ENCODE measurements at regions not wholly inside any gene's neighbourhood (a gene's known extent, or its start where the extent isn't known, plus 50 kb on each side); places are given as distances from the start of the nearest gene placed in this dataset.

DNA sequence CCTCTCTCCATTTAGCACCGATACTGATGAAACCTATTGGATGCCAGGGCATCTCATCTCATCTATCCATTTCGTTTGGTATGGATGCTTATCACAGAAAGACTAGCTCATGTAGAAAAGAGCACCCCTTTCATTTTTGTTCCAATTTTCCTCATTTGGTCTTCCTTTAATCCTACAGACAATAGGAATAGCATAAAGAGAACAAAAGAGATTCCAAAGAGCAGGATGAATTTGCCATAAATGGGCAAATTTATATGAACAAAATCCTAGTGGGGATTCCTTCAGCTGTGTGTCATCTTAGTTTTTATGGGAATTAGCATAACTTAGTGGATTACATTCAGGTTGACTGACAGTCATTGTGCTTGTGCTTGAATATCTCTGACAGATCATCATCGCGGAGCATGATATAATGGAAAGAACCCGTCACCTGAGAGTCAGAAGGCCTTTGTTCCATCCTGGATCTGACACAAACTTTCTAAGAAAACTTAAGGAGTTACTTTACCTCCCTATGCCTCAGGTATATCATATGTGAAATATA is 777.5 kb upstream of the ADGRL2 start:
- no peak overlapping the region for H3K27ac Mint-ChIP-seq
- no peaks in the 10 kb centered on the region for H3K36me3 Mint-ChIP-seq
- no peaks in the 10 kb centered on the region for H3K4me1 Mint-ChIP-seq
- CTCF ChIA-PET, result no interaction called here
- H3K9me3 Mint-ChIP-seq (ENCODE audit: low read depth), result no peaks in the 10 kb centered on the region
- ATAC-seq (no peak), DNase-seq (no peak)
- H3K27me3 Mint-ChIP-seq, result no peaks in the 10 kb centered on the region
- H3K4me3 Mint-ChIP-seq, result no peak overlapping the region

DNA sequence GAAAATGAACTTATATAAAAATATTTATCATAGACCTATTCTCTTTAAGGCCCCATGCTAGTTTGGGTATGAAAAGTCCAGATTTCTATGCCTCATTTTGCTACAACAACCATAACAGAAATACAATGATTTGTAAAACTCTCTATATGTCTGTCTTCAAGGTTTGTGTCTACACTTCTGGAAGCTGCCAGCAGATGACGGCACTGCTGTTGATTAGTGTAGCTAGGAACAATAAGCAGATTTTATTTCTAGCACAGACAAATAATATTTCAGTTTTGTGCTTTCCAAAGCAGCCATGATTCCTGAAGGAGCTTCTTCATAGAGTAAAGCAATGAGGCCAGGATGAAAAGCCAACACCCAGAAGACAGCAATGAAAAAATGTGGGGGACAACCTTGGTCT is 779.6 kb upstream of the ADGRL2 start:
- no peak for ATAC-seq
- Mint-ChIP-seq H3K4me1 (no peaks in the 10 kb centered on the region), H3K27me3 (no peaks in the 10 kb centered on the region), H3K27ac (no peak overlapping the region), H3K36me3 (no peaks in the 10 kb centered on the region), H3K9me3 (ENCODE audit: low read depth) (peaks cover 4% of the 10 kb centered on the region), H3K4me3 (no peak overlapping the region)
- DNase-seq, result no peak
- CTCF ChIA-PET, result no interaction called here

DNA sequence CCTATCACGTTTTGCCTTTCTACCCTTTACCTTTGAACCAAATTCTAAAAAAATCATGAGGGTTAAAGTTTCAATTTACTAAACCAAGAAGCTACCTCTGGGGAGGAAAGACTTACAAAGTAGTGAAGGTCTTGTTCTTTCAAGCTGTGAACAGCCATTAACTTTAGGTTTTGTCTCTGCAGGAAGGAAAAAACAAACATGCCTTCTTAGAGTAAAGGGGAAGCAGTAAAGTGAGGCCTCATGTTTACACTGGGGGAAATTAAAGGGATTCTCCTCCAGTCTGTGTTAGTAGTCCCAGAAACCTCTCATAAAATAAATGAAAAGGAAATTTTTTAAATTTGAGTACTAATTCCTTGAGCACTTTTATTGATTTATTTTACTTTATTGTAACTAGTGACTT is 780.2 kb upstream of the ADGRL2 start:
- Mint-ChIP-seq H3K27me3 (no peaks in the 10 kb centered on the region), H3K4me3 (no peak overlapping the region), H3K9me3 (ENCODE audit: low read depth) (peaks cover 4% of the 10 kb centered on the region), H3K36me3 (no peaks in the 10 kb centered on the region), H3K4me1 (no peaks in the 10 kb centered on the region), H3K27ac (no peak overlapping the region)
- CTCF ChIA-PET, result no interaction called here
- DNase-seq, result no peak
- ATAC-seq, result no peak

DNA sequence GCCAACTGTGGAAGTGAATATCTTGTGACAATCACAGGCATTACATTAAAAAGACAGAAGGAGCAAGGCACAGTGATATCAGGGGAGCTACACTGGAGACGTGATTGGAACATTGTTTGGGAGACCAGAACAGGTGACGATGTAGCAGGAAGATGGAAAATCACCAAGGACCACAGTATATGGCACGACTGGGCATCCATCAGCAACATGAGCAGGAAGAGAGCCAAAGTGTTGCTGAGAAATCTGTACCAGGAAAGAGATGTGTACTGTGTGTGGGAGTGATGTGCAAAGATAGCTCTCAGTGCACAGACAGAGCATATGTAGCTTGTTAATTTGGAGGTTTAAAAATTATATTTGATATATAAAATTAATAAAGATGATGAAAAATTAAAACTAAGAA is 790.6 kb upstream of the ADGRL2 start:
- CTCF ChIA-PET, result interaction anchor here (0.6 kb wide), 1 partner anchor 387 kb away, joined by 3 read pairs; no protein-coding TSS in a partner anchor
- Mint-ChIP-seq H3K4me1 (no peaks in the 10 kb centered on the region), H3K36me3 (no peaks in the 10 kb centered on the region), H3K9me3 (ENCODE audit: low read depth) (peaks cover 5% of the 10 kb centered on the region), H3K27ac (no peak overlapping the region), H3K27me3 (no peaks in the 10 kb centered on the region), H3K4me3 (no peak overlapping the region)
- ATAC-seq (no peak), DNase-seq (no peak)

DNA sequence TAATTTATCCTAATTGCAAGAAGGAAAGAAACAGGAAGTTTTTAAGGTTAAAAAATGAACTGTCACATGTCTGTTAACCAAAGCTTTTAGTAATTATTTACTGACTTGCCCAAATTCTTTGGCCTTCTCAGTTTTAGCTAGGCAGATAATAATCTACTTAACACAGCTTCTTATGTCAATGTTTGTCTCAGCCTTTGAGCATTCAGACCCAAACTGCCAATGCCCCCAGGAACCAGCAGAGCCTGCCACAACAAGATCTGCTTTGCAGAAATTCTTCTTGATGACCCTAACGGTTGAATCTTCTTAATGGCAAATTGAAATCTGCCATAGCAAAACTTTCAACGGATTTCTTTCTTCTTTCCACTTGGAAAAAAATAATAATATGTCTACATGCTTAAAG is 792.4 kb upstream of the ADGRL2 start:
- no peaks in the 10 kb centered on the region for H3K36me3 Mint-ChIP-seq
- ATAC-seq, result no peak

DNA sequence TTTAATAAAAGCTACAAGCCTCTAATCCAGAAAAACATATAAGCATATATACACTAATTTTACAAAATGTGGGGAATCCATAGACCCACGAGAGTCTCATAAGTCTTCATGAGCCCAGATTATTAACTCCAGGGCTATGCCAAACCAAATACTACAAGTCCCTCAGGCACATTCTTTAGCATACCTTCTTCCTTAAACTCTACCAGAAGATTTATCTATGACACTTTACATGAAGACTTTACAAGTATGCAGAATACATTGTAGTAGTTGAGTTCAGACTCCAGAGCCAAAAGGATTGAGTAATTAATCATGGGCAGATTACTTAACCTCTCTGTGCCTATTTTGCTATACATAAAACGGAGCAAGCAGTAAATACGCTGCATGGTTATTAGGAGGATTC is 793.7 kb upstream of the ADGRL2 start:
- Mint-ChIP-seq H3K27ac (no peak overlapping the region), H3K9me3 (ENCODE audit: low read depth) (peaks cover 5% of the 10 kb centered on the region), H3K4me1 (no peaks in the 10 kb centered on the region), H3K4me3 (no peak overlapping the region), H3K27me3 (no peaks in the 10 kb centered on the region), H3K36me3 (no peaks in the 10 kb centered on the region)
- no peak for ATAC-seq
- CTCF ChIA-PET, result no interaction called here
- no peak for DNase-seq

More for the DNA sequence above, 792.4 kb upstream of the ADGRL2 start:
- Mint-ChIP-seq H3K9me3 (ENCODE audit: low read depth) (peaks cover 5% of the 10 kb centered on the region), H3K27me3 (no peaks in the 10 kb centered on the region), H3K4me1 (no peaks in the 10 kb centered on the region), H3K4me3 (no peak overlapping the region), H3K27ac (no peak overlapping the region)
- no peak for DNase-seq
- CTCF ChIA-PET, result no interaction called here

DNA sequence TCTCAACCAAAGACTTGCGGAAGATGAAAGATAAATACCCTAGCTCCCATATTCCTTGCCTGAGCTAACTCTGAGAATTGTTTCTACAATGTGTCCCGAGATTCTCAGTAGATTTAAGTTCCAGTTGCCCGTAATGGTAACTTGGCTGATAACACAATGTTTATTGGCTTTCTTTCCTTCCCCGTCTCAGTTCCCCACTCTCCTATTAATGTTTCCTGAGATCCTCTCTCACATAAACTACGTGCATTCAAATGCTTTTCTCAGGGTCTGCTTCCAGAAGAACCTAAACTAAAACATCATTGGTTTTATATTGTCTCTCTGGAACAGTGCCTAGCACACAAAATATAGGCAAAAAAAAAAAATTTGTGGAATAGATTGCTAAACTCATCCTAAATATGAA is 794.2 kb upstream of the ADGRL2 start:
- DNase-seq (no peak), ATAC-seq (no peak)
- CTCF ChIA-PET, result no interaction called here
- Mint-ChIP-seq H3K36me3 (no peaks in the 10 kb centered on the region), H3K27ac (no peak overlapping the region), H3K4me3 (no peak overlapping the region), H3K9me3 (ENCODE audit: low read depth) (peaks cover 5% of the 10 kb centered on the region), H3K4me1 (no peaks in the 10 kb centered on the region), H3K27me3 (no peaks in the 10 kb centered on the region)

DNA sequence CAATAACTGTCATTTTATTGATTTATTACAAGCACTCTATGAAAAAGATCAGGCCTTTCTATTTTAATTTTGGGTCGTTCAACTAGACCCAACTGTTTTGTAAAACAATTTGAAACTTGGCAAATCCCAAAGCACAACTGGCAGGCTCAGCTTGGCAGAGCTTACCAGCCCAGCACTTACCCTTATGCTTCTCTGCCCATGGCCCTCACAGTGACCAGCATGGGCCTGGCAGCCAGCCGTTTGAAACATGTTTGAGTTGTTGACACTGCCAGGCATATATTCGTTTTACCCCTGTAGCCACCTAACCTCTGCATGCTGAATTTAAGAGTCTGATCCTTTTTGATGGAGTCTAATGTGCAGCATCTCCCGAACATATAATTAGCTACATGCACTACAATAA is 796.7 kb upstream of the ADGRL2 start:
- peaks cover 4% of the 10 kb centered on the region for H3K9me3 Mint-ChIP-seq (ENCODE audit: low read depth)
- ATAC-seq (no peak), DNase-seq (no peak)
- CTCF ChIA-PET, result no interaction called here
- no peaks in the 10 kb centered on the region for H3K27me3 Mint-ChIP-seq
- no peaks in the 10 kb centered on the region for H3K4me1 Mint-ChIP-seq
- no peak overlapping the region for H3K27ac Mint-ChIP-seq
- H3K4me3 Mint-ChIP-seq, result no peak overlapping the region
- H3K36me3 Mint-ChIP-seq, result no peaks in the 10 kb centered on the region

DNA sequence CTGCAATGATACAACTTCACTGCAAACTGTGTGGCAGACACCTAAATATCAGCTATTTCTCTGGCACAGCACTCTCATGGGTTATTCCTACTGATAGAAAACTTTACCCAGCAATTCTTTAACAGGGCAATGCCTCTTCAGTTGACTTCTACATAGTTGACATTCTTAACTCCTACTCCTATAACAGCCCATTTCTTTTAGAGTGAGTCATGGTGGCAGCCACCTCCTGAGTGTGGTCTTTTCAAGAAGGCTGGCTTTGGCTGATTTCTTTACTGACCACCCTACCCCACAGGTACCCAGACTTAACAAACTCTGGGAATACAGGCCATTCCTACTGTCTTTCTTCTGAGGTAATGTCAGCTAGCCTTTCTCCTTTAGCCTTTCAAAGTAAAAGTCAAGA is 805.8 kb upstream of the ADGRL2 start:
- Mint-ChIP-seq H3K27me3 (no peaks in the 10 kb centered on the region), H3K4me3 (no peak overlapping the region), H3K4me1 (no peaks in the 10 kb centered on the region), H3K27ac (no peak overlapping the region), H3K9me3 (ENCODE audit: low read depth) (peaks cover 5% of the 10 kb centered on the region), H3K36me3 (no peaks in the 10 kb centered on the region)
- ATAC-seq (no peak), DNase-seq (no peak)
- CTCF ChIA-PET, result no interaction called here

DNA sequence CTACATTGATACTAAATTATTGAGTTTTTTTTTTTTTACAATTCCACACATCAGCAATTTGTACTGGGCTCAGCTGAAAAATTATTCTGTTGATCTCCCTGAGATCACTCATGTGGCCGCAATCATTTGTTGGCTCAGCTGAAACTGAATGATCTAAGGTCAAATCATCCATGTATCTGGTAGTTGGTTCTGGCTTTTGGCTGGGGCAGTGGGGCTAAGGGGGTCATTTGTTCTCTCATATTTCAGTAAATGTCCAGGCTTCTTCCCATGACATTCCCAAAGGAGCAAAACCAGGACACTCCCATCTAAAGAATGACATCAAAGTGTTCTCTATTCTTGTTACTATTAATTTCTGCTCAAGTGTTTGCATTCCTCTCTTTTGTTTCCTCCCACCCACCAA is 806.7 kb upstream of the ADGRL2 start:
- DNase-seq (no peak), ATAC-seq (no peak)
- H3K4me1 Mint-ChIP-seq, result no peaks in the 10 kb centered on the region
- peaks cover 5% of the 10 kb centered on the region for H3K9me3 Mint-ChIP-seq (ENCODE audit: low read depth)
- no peak overlapping the region for H3K27ac Mint-ChIP-seq
- no peaks in the 10 kb centered on the region for H3K36me3 Mint-ChIP-seq
- no peaks in the 10 kb centered on the region for H3K27me3 Mint-ChIP-seq
- CTCF ChIA-PET, result no interaction called here
- no peak overlapping the region for H3K4me3 Mint-ChIP-seq

DNA sequence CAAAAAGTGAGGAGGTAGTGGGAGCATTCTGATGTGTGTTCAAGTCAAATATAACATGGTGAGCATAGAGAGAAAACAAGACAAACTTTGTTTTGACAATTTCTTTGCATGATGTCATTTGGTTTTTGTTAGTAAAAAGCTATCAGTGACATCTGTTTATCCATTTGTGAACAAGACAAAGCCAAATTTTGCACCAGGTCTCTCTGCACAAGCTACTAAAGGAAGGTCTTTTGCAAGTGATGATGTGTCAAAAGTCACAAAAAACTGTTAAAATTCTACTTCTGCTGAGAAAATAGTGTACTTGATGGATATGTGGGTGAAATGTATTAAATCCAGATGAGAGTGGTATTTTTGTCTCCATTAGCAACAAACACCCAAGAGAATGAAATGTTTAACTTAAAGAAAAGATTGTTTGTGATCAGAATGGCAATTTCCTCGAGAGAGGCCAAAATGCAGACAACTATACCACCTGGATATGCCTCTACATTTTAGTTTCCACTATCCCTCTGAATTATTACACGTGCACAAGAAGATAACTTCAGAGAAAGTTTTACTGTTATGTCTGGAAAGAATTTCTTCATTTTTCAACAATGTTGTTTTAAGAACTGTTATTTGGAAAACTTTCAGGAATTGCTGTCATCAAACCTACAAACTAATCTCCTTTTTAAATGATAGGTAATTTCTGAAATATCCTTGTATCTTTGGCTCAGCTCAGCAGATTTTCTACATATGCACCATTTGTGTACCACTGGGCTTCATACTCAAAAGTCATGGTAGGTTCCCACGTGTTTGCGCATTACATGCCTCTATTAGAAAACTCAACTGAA is 807.4 kb upstream of the ADGRL2 start:
- ATAC-seq (no peak), DNase-seq (no peak)

DNA sequence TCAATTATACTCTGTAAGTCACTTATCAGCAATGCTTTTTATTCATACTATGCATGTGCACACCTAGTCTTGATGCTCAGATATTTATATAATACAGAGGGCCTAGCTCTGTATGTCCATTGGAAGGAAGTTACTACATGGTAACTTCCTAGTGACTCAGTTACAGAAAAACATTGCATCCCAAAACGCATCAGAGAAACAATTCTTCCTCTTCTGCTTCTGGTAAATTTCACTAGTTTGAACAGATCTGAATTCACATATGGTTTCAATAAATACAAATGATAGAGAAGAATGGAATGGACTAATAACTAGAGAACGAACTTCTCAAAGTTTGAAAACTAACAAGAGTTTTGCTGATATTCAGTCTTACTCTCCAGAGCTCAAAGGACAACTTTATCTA is 811.3 kb upstream of the ADGRL2 start:
- ATAC-seq (no peak), DNase-seq (no peak)
- no peaks in the 10 kb centered on the region for H3K36me3 Mint-ChIP-seq
- H3K4me3 Mint-ChIP-seq, result no peak overlapping the region
- no peaks in the 10 kb centered on the region for H3K9me3 Mint-ChIP-seq (ENCODE audit: low read depth)
- H3K27me3 Mint-ChIP-seq, result no peaks in the 10 kb centered on the region
- no peak overlapping the region for H3K27ac Mint-ChIP-seq
- no peaks in the 10 kb centered on the region for H3K4me1 Mint-ChIP-seq
- CTCF ChIA-PET, result no interaction called here

More for the DNA sequence above, 807.4 kb upstream of the ADGRL2 start:
- Mint-ChIP-seq H3K36me3 (no peaks in the 10 kb centered on the region), H3K4me3 (no peak overlapping the region), H3K27me3 (no peaks in the 10 kb centered on the region), H3K27ac (no peak overlapping the region), H3K9me3 (ENCODE audit: low read depth) (peaks cover 5% of the 10 kb centered on the region), H3K4me1 (no peaks in the 10 kb centered on the region)
- CTCF ChIA-PET, result no interaction called here

DNA sequence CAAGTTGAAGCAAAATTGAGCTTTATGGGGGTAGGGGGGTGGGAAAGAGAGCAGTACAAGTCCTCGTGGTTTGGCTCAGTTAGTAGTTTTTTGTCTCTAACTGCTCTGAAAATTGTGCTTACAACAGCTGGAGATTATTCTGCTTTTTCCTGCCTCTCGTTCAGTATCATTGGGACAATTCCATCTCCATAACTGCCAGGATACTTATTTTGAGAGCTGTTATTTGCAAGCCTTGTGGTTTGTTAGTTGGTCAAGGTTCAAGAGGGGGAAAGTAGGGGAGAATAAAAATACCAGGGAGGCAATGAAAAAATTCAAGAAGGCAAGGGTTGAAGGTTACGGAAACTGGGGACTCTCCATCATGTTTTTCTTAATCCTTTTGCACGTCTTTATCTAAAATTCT is 811.8 kb upstream of the ADGRL2 start:
- H3K27ac Mint-ChIP-seq, result no peak overlapping the region
- CTCF ChIA-PET, result no interaction called here
- no peak for DNase-seq
- no peak for ATAC-seq
- no peaks in the 10 kb centered on the region for H3K36me3 Mint-ChIP-seq
- H3K4me1 Mint-ChIP-seq, result no peaks in the 10 kb centered on the region
- H3K27me3 Mint-ChIP-seq, result no peaks in the 10 kb centered on the region
- no peak overlapping the region for H3K4me3 Mint-ChIP-seq
- no peaks in the 10 kb centered on the region for H3K9me3 Mint-ChIP-seq (ENCODE audit: low read depth)

DNA sequence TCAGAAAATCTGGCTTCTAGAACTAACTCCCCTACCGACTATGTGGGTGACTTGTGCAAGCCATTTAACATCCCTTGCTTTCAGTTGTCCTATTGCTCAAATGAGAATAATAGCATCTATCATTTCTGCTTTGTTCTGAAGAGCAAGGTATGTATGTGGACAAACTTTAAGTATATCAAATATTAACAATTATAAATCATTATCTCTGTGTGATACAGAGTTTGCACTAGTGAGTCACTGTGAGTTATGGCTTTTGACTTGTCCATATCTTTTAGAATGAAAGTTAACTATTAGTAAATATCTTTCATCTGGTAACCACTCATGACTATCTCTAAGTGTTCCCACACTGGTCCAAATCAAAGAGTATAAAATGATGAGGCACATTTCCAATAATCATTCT is 812.9 kb upstream of the ADGRL2 start:
- CTCF ChIA-PET, result no interaction called here
- Mint-ChIP-seq H3K4me3 (no peak overlapping the region), H3K27me3 (no peaks in the 10 kb centered on the region), H3K4me1 (no peaks in the 10 kb centered on the region), H3K36me3 (no peaks in the 10 kb centered on the region), H3K9me3 (ENCODE audit: low read depth) (no peaks in the 10 kb centered on the region), H3K27ac (no peak overlapping the region)
- ATAC-seq (no peak), DNase-seq (no peak)

Data from activated CD8-positive, alpha-beta memory T cell treated with anti-CD3 and anti-CD28 coated beads, Interleukin-2, amount 10 ng/mL, durations not matched to agents 7 days and 5 days (primary cell).